H1 (cell line): ENCODE measurements at regions not wholly inside any gene's neighbourhood (a gene's known extent, or its start where the extent isn't known, plus 50 kb on each side); places are given as distances from the start of the nearest gene placed in this dataset.

Experiments
- CTCF ChIA-PET: fragments of 300-600 bp; sonication (Branson Sonifier 250); formaldehyde crosslinking; loops from one replicate; lab custom pipeline; 2021; ENCODE audit not compliant: partially characterized antibody; lab: Charles Lee
- POLR2A ChIA-PET: fragments of 300-600 bp; sonication (Branson Sonifier 250); formaldehyde crosslinking; loops from one replicate; lab custom pipeline; 2021; ENCODE audit warnings: inconsistent platforms; ENCODE audit not compliant: partially characterized antibody; lab: Charles Lee
- DNase-seq, 2 experiments: peaks; one replicate each; pipeline versions ENCODE4 v3.0.0 to v3.0.0-alpha.2; 2010 to 2022; ENCODE audit warnings: low spot score in 2 of 2, low read depth in 1 of 2, mixed read lengths in 1 of 2
- FAIRE-seq: peaks from 2 replicates; lab custom pipeline; 2011; peaks lifted over from hg19 to GRCh38; lab: Jason Lieb, UNC
- H2AFZ ChIP-seq: 2 replicates; pipeline ENCODE4 v1.8.1; 2012; ENCODE audit warnings: low read length, inconsistent platforms
- H2AK5ac ChIP-seq: 2 replicates; pipeline ENCODE4 v1.6.1; 2013; ENCODE audit warnings: low read depth, low read length
- H2BK120ac ChIP-seq: replicated peaks from 2 replicates; pipeline ENCODE3; 2013; ENCODE audit warnings: low read depth, low read length, inconsistent platforms
- H2BK12ac ChIP-seq: 2 replicates; pipeline ENCODE4 v1.6.1; 2013; ENCODE audit warnings: low read depth, low read length
- H2BK15ac ChIP-seq: 2 replicates; pipeline ENCODE4 v1.6.1; 2013; ENCODE audit warnings: low read length
- H2BK20ac ChIP-seq: 2 replicates; pipeline ENCODE4 v1.6.1; 2013; ENCODE audit warnings: low read length
- H2BK5ac ChIP-seq: 2 replicates; pipeline ENCODE4 v1.6.1; 2013; ENCODE audit warnings: low read depth, low read length
- H3K14ac ChIP-seq: 2 replicates; pipeline ENCODE4 v1.6.1; 2013; ENCODE audit warnings: inconsistent platforms; ENCODE audit not compliant: insufficient read length
- H3K18ac ChIP-seq: 2 replicates; pipeline ENCODE4 v1.6.1; 2013; ENCODE audit warnings: low read length; ENCODE audit errors: extremely low read depth
- H3K23ac ChIP-seq: 2 replicates; pipeline ENCODE4 v1.6.1; 2013; ENCODE audit warnings: inconsistent platforms; ENCODE audit not compliant: insufficient read length
- H3K23me2 ChIP-seq: 2 replicates; pipeline ENCODE4 v1.6.1; 2013; ENCODE audit warnings: low read depth, low read length
- H3K27ac ChIP-seq: 2 replicates; pipeline ENCODE4 v1.6.1; 2011; ENCODE audit warnings: low read depth, low read length, inconsistent platforms
- H3K27me3 ChIP-seq, 4 experiments: replicated peaks in 1 of 4; 1 replicate in 1 of 4; 2 replicates in 3 of 4; pipeline versions ENCODE4 v1.6.1 to v1.8.1; 2011 to 2013; ENCODE audit warnings: low read length in 3 of 4, mild to moderate bottlenecking in 3 of 4, inconsistent platforms in 2 of 4, mixed read lengths in 2 of 4, moderate library complexity in 1 of 4; ENCODE audit not compliant: control insufficient read depth in 3 of 4, insufficient read depth in 3 of 4; ENCODE audit errors: extremely low read depth in 1 of 4
- H3K36me3 ChIP-seq, 4 experiments: 2 replicates each; pipeline versions ENCODE4 v1.6.1 to v1.8.1; 2011 to 2013; ENCODE audit warnings: mild to moderate bottlenecking in 4 of 4, low read length in 3 of 4, moderate library complexity in 2 of 4, control low read depth in 1 of 4, inconsistent platforms in 1 of 4; ENCODE audit not compliant: insufficient read depth in 4 of 4, control insufficient read depth in 2 of 4
- H3K4ac ChIP-seq: replicated peaks from 2 replicates; pipeline ENCODE3; 2013; ENCODE audit warnings: low read length, low read depth, mixed read lengths, inconsistent platforms; ENCODE audit not compliant: insufficient read length
- H3K4me1 ChIP-seq, 4 experiments: replicated peaks in 1 of 4; 1 replicate in 1 of 4; 2 replicates in 3 of 4; pipeline versions ENCODE4 v1.6.1 to v1.8.1; 2011 to 2013; ENCODE audit warnings: low read length in 3 of 4, inconsistent platforms in 2 of 4, mixed read lengths in 1 of 4; ENCODE audit not compliant: insufficient read depth in 4 of 4, control insufficient read depth in 3 of 4
- H3K4me2 ChIP-seq, 2 experiments: 2 replicates each; pipeline versions ENCODE4 v1.6.1 to v1.8.1; 2011 to 2013; ENCODE audit warnings: low read depth in 2 of 2, low read length in 2 of 2, control low read depth in 1 of 2, inconsistent platforms in 1 of 2, mild to moderate bottlenecking in 1 of 2; ENCODE audit not compliant: insufficient read depth in 1 of 2
- H3K4me3 ChIP-seq, 4 experiments: fragments of 200-600, 300-600 bp in 1 of 4; sonication (generic), shearing (Covaris generic), sonication (Bioruptor Twin) in 1 of 4; 2 replicates each; pipeline versions ENCODE4 v1.5.1 to v1.8.1; 2011 to 2016; ENCODE audit warnings: low read length in 4 of 4, low read depth in 3 of 4, control low read depth in 2 of 4, inconsistent platforms in 2 of 4, mild to moderate bottlenecking in 2 of 4, mixed read lengths in 1 of 4, moderate library complexity in 1 of 4; ENCODE audit not compliant: insufficient read depth in 2 of 4; ENCODE audit errors: extremely low read depth in 1 of 4
- H3K56ac ChIP-seq: replicated peaks from 2 replicates; pipeline ENCODE3; 2013; ENCODE audit warnings: low read depth, mild to moderate bottlenecking, mixed read lengths, low read length, inconsistent platforms; ENCODE audit not compliant: insufficient read length
- H3K79me1 ChIP-seq: 2 replicates; pipeline ENCODE4 v1.6.1; 2013; ENCODE audit warnings: low read depth, low read length, control low read depth
- H3K79me2 ChIP-seq, 2 experiments: 2 replicates each; pipeline versions ENCODE4 v1.6.1 to v1.8.1; 2012 to 2013; ENCODE audit warnings: low read length in 2 of 2, mild to moderate bottlenecking in 2 of 2, inconsistent platforms in 1 of 2; ENCODE audit not compliant: insufficient read depth in 2 of 2, control insufficient read depth in 1 of 2
- H3K9ac ChIP-seq, 4 experiments: replicated peaks in 1 of 4; 1 replicate in 1 of 4; 2 replicates in 3 of 4; pipeline versions ENCODE4 v1.6.1 to v1.8.1; 2011 to 2013; ENCODE audit warnings: low read depth in 3 of 4, low read length in 3 of 4, control low read depth in 2 of 4, mild to moderate bottlenecking in 2 of 4, moderate library complexity in 2 of 4, inconsistent platforms in 1 of 4; ENCODE audit errors: extremely low read depth in 1 of 4
- H3K9me3 ChIP-seq, 2 experiments: 2 replicates each; pipeline versions ENCODE4 v1.6.1 to v1.8.1; 2012 to 2013; ENCODE audit warnings: mild to moderate bottlenecking in 2 of 2, moderate library complexity in 2 of 2, control low read depth in 1 of 2, inconsistent platforms in 1 of 2, low read depth in 1 of 2, low read length in 1 of 2, mixed read lengths in 1 of 2; ENCODE audit not compliant: insufficient read depth in 2 of 2
- H4K20me1 ChIP-seq, 2 experiments: replicated peaks in 1 of 2; 2 replicates each; pipeline versions ENCODE3 to v1.8.1; 2011 to 2013; ENCODE audit warnings: inconsistent platforms in 2 of 2, low read length in 2 of 2, mild to moderate bottlenecking in 1 of 2; ENCODE audit not compliant: insufficient read depth in 2 of 2, control insufficient read depth in 1 of 2
- H4K5ac ChIP-seq: 2 replicates; pipeline ENCODE4 v1.6.1; 2013; ENCODE audit warnings: low read length, low read depth, mixed read lengths, inconsistent platforms; ENCODE audit not compliant: insufficient read length
- H4K8ac ChIP-seq: 2 replicates; pipeline ENCODE4 v1.8.0; 2013; ENCODE audit warnings: mild to moderate bottlenecking, moderate library complexity, low read length, inconsistent platforms; ENCODE audit not compliant: insufficient read depth; ENCODE audit errors: extremely low read depth
- H4K91ac ChIP-seq: replicated peaks from 2 replicates; pipeline ENCODE3; 2013; ENCODE audit warnings: low read length, mixed read lengths, inconsistent platforms; ENCODE audit not compliant: insufficient read length
- CHD1 ChIP-seq: IDR thresholded peaks from 2 replicates; pipeline ENCODE4 v1.6.1; 2012; ENCODE audit warnings: low read depth, low read length, improper control_type of control experiment
- CHD2 ChIP-seq: IDR thresholded peaks from 2 replicates; pipeline ENCODE4 v1.6.1; 2012; ENCODE audit warnings: low read length, improper control_type of control experiment
- HDAC2 ChIP-seq, 2 experiments: fragments of 300-600 bp in 1 of 2; sonication (generic) in 1 of 2; IDR thresholded peaks; 2 replicates each; pipeline ENCODE4 v1.6.1; 2011 to 2012; ENCODE audit warnings: low read depth in 2 of 2, low read length in 2 of 2, mild to moderate bottlenecking in 2 of 2, moderate library complexity in 2 of 2, borderline replicate concordance in 1 of 2, inconsistent platforms in 1 of 2
- JUND ChIP-seq: IDR thresholded peaks from 2 replicates; pipeline ENCODE4 v1.6.1; 2011; ENCODE audit warnings: mild to moderate bottlenecking, improper control_type of control experiment, low read length
- POLR2A ChIP-seq, 2 experiments: IDR thresholded peaks; 1 replicate in 1 of 2; 2 replicates in 1 of 2; pipeline ENCODE4 v1.6.1; 2011; ENCODE audit warnings: low read depth in 2 of 2, low read length in 2 of 2, mild to moderate bottlenecking in 2 of 2; ENCODE audit errors: control extremely low read depth in 1 of 2
- RBBP5 ChIP-seq: IDR thresholded peaks from 2 replicates; pipeline ENCODE4 v1.7.1; 2012; ENCODE audit warnings: low read depth, mild to moderate bottlenecking, inconsistent platforms, low read length, moderate library complexity, borderline replicate concordance
- WGBS, 2 experiments: shearing (Covaris generic) in 1 of 2; methylation state at CpG; one replicate each; pipeline versions ENCODE4 v1.1.6 to v1.1.7; 2013 to 2015; ENCODE audit warnings: low lambda C conversion rate in 2 of 2, mixed read lengths in 2 of 2, inconsistent platforms in 1 of 2, low coverage in 1 of 2, missing lambda C conversion rate in 1 of 2; ENCODE audit not compliant: insufficient replicate concordance in 2 of 2, insufficient coverage in 1 of 2, insufficient read length in 1 of 2; ENCODE audit errors: extremely low coverage in 1 of 2, missing lambda C conversion rate in 1 of 2; 5-methylcytosine and 5-hydroxymethylcytosine counted together

DNA sequence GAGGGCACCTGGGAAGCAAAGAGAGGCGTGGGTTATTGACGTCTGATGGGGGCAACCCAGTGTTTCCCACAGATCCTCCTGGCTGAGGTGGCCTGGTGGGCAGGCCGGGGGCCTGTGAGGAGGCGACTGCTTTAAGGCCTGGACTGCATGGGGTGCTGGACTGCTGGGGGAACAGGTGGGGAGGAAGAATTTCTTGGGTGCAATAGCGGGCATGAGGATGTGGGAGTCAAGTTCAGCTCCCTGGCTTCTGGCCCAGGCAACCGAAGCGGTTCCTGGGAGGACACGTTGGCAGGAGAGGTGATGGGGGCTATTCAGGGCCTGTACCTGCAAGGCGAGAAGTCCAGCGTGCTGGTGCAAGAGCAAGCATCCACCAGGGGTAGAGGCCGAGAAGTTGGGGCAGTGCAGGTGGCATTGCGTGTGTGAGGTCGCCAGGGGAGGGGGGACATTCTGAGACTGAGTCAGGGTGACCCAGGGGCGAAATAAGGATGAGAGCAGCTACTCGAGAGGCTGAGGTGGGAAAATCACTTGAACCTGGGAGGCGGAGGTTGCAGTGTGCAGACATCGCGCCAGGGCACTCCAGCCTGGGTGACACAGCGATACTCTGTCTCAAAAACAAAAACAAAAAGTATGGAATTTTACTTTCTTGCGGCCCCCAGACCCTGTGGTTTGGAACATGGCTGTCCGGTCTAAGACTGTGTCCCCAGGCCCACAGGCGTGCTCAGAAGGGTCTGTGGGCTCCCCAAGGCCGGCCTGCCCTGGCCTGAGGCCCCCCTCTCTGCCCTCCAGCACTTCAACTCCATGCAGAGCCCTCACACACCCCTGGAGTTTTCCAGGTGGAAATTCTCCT lies 53.6 kb upstream of the ELN start:
- ChIA-PET CTCF (interaction anchor here (0.7 to 2.9 kb wide), 10 partner anchors 8 to 431 kb away, joined by 3 to 18 read pairs (median 3); no protein-coding TSS in a partner anchor), POLR2A (no interaction called here)
- no peak overlapping the region for H3K56ac ChIP-seq
- no peaks in the 10 kb centered on the region for H3K79me1 ChIP-seq
- no peak overlapping the region for H2BK20ac ChIP-seq
- no peak overlapping the region for H3K27ac ChIP-seq
- no peak overlapping the region for H2AFZ ChIP-seq
- no peak overlapping the region for H3K18ac ChIP-seq
- H3K9me3 ChIP-seq, result no peaks in the 10 kb centered on the region
- no peaks in the 10 kb centered on the region; the same call in 1 of the 2 replicates for H3K23me2 ChIP-seq
- H2BK5ac ChIP-seq, result no peak overlapping the region
- no peak overlapping the region for H3K4me2 ChIP-seq
- DNase-seq, result no peak
- TF ChIP-seq CHD2 (no peak), HDAC2 (IDR thresholded peaks at IDR 0.05; ENCODE audit: borderline replicate concordance in 1 of 2, low read depth in 2 of 2, low read length in 2 of 2) (no peak), RBBP5 (no peak), POLR2A (IDR thresholded peaks at IDR 0.05; ENCODE audit: control extremely low read depth in 1 of 2, low read depth in 2 of 2, low read length in 2 of 2) (no peak), CHD1 (no peak), JUND (no peak)
- no peak overlapping the region for H3K23ac ChIP-seq
- no peak overlapping the region for H2BK12ac ChIP-seq
- no peak overlapping the region for H3K9ac ChIP-seq
- H2BK120ac ChIP-seq, result no peak overlapping the region
- no peak overlapping the region for H4K91ac ChIP-seq
- H2AK5ac ChIP-seq, result no peak overlapping the region
- no peak overlapping the region for H3K4me3 ChIP-seq
- no peaks in the 10 kb centered on the region for H4K20me1 ChIP-seq
- H3K4me1 ChIP-seq, result peaks cover 0 to 3% (median under 1%) of the 10 kb centered on the region in 4 experiments; a peak in 2 of 7 replicates
- no peaks in the 10 kb centered on the region for H3K79me2 ChIP-seq
- H4K8ac ChIP-seq, result no peak overlapping the region; the same call in none of the 2 replicates
- no peak overlapping the region for H2BK15ac ChIP-seq
- no peak overlapping the region for H3K14ac ChIP-seq
- no peaks in the 10 kb centered on the region for H3K36me3 ChIP-seq
- no peak for FAIRE-seq
- H3K4ac ChIP-seq, result no peak overlapping the region
- H3K27me3 ChIP-seq, result no peaks in the 10 kb centered on the region
- 88% methylated on average over 23 of the region's 23 CpGs; no CpG with 5 or more reads in 1 of the 2 experiments for WGBS, 2 experiments
- no peak overlapping the region for H4K5ac ChIP-seq
